GM12875 (cell line): ENCODE measurements at regions not wholly inside any gene's neighbourhood (a gene's known extent, or its start where the extent isn't known, plus 50 kb on each side); places are given as distances from the start of the nearest gene placed in this dataset.

ENCODE experiments used
- H3K4me3 ChIP-seq: one replicate; pipeline ENCODE4 v1.5.1; 2011; ENCODE audit warnings: low read depth, low read length, control low read depth
- CTCF ChIP-seq: IDR thresholded peaks from 2 replicates; pipeline ENCODE4 v1.5.1; 2011; ENCODE audit warnings: low read depth, mild to moderate bottlenecking, control low read depth, inconsistent platforms, low read length, moderate library complexity, borderline replicate concordance; ENCODE audit not compliant: insufficient read depth

GRCh38 chr9:89696780-89697179, 92.0 kb downstream of the GADD45G start:
- no peak for TF ChIP-seq CTCF
- no peak overlapping the region for H3K4me3 ChIP-seq

- no peak overlapping the region for H3K4me3 ChIP-seq
- TF ChIP-seq CTCF = no peak
Measured at GRCh38 chr9:89697553-89697952, 92.7 kb downstream of the GADD45G start.

- TF ChIP-seq CTCF = no peak
Measured at GRCh38 chr9:89698411-89699005, 93.7 kb downstream of the GADD45G start.

GRCh38 chr9:89699646-89700045, 94.8 kb downstream of the GADD45G start:
- TF ChIP-seq CTCF = no peak
- no peak overlapping the region for H3K4me3 ChIP-seq

More at GRCh38 chr9:89698411-89699005, 93.7 kb downstream of the GADD45G start:
- no peak overlapping the region for H3K4me3 ChIP-seq

GRCh38 chr9:89701221-89701798, 96.5 kb downstream of the GADD45G start:
- TF ChIP-seq CTCF = no peak

GRCh38 chr9:89702401-89702800, 97.6 kb downstream of the GADD45G start:
- TF ChIP-seq CTCF = no peak
- H3K4me3 ChIP-seq = no peak overlapping the region

More at GRCh38 chr9:89701221-89701798, 96.5 kb downstream of the GADD45G start:
- H3K4me3 ChIP-seq = peak overlapping the region; percentile 51

GRCh38 chr9:89705651-89706050, 100.8 kb downstream of the GADD45G start:
- H3K4me3 ChIP-seq = no peak overlapping the region
- no peak for TF ChIP-seq CTCF
